ENCODE measurements at regions not wholly inside any gene's neighbourhood (a gene's known extent, or its start where the extent isn't known, plus 50 kb on each side); places are given as distances from the start of the nearest gene placed in this dataset.

GRCh38 chr6:37555040-37555781 is 55.5 kb upstream of the CCDC167 start:
- no peak for TF ChIP-seq CTCF (IDR thresholded peaks at IDR 0.05; ENCODE audit: low read depth, low read length, missing control alignments)
- Histone ChIP-seq H3K27ac (no peak overlapping the region), H3K36me3 (replicated peaks) (no peaks in the 10 kb centered on the region), H3K27me3 (replicated peaks) (no peaks in the 10 kb centered on the region), H3K4me3 (ENCODE audit: low read depth, low read length) (no peak overlapping the region)
- in situ Hi-C loops (cut with HindIII; ENCODE audit: low pct_ligation_motif_present, low sequenced_read_pairs): no loop called here
- no peak for DNase-seq

- H3K4me3 ChIP-seq (ENCODE audit: low read depth, low read length): no peak overlapping the region
- no peaks in the 10 kb centered on the region for H3K36me3 ChIP-seq (replicated peaks)
- TF ChIP-seq CTCF (IDR thresholded peaks at IDR 0.05; ENCODE audit: low read depth, low read length, missing control alignments): no peak
- H3K27ac ChIP-seq: no peak overlapping the region
- in situ Hi-C loops (cut with HindIII; ENCODE audit: low pct_ligation_motif_present, low sequenced_read_pairs): no loop called here
- no peaks in the 10 kb centered on the region for H3K27me3 ChIP-seq (replicated peaks)
- DNase-seq: peak; percentile 26
These were observed 54.8 kb upstream of the CCDC167 start for GRCh38 chr6:37554480-37554819.

GRCh38 chr6:37552267-37552666 is 52.6 kb upstream of the CCDC167 start:
- no peak overlapping the region for H3K27ac ChIP-seq
- in situ Hi-C loops (cut with HindIII; ENCODE audit: low pct_ligation_motif_present, low sequenced_read_pairs): no loop called here
- no peaks in the 10 kb centered on the region for H3K36me3 ChIP-seq (replicated peaks)
- DNase-seq: no peak
- H3K27me3 ChIP-seq (replicated peaks): no peaks in the 10 kb centered on the region
- no peak for TF ChIP-seq CTCF (IDR thresholded peaks at IDR 0.05; ENCODE audit: low read depth, low read length, missing control alignments)
- no peak overlapping the region for H3K4me3 ChIP-seq (ENCODE audit: low read depth, low read length)

- no peak for TF ChIP-seq CTCF (IDR thresholded peaks at IDR 0.05; ENCODE audit: low read depth, low read length, missing control alignments)
- H3K36me3 ChIP-seq (replicated peaks): no peaks in the 10 kb centered on the region
- DNase-seq: no peak
- in situ Hi-C loops (cut with HindIII; ENCODE audit: low pct_ligation_motif_present, low sequenced_read_pairs): no loop called here
- H3K27me3 ChIP-seq (replicated peaks): no peaks in the 10 kb centered on the region
- H3K4me3 ChIP-seq (ENCODE audit: low read depth, low read length): no peak overlapping the region
- no peak overlapping the region for H3K27ac ChIP-seq
These were observed 52.2 kb upstream of the CCDC167 start for GRCh38 chr6:37551867-37552266.

GRCh38 chr6:37551446-37551845 is 51.8 kb upstream of the CCDC167 start:
- no peaks in the 10 kb centered on the region for H3K27me3 ChIP-seq (replicated peaks)
- no peaks in the 10 kb centered on the region for H3K36me3 ChIP-seq (replicated peaks)
- no peak for DNase-seq
- H3K4me3 ChIP-seq (ENCODE audit: low read depth, low read length): no peak overlapping the region
- H3K27ac ChIP-seq: no peak overlapping the region
- no peak for TF ChIP-seq CTCF (IDR thresholded peaks at IDR 0.05; ENCODE audit: low read depth, low read length, missing control alignments)
- in situ Hi-C loops (cut with HindIII; ENCODE audit: low pct_ligation_motif_present, low sequenced_read_pairs): no loop called here

- no peak for TF ChIP-seq CTCF (IDR thresholded peaks at IDR 0.05; ENCODE audit: low read depth, low read length, missing control alignments)
- DNase-seq: no peak
- Histone ChIP-seq H3K27ac (no peak overlapping the region), H3K27me3 (replicated peaks) (no peaks in the 10 kb centered on the region), H3K36me3 (replicated peaks) (no peaks in the 10 kb centered on the region), H3K4me3 (ENCODE audit: low read depth, low read length) (no peak overlapping the region)
- in situ Hi-C loops (cut with HindIII; ENCODE audit: low pct_ligation_motif_present, low sequenced_read_pairs): no loop called here
These were observed 51.3 kb upstream of the CCDC167 start for GRCh38 chr6:37551002-37551401.

All from brain microvascular endothelial cell (primary cell).